Natural killer cell (primary cell): ENCODE measurements at regions not wholly inside any gene's neighbourhood (a gene's known extent, or its start where the extent isn't known, plus 50 kb on each side); places are given as distances from the start of the nearest gene placed in this dataset.
A peak's percentile ranks its signal among the peaks of the same experiment; 100 is the strongest.
"Not testable (repeated sequence)": the region's sequence is repeated elsewhere in the genome, so short reads cannot be mapped to it uniquely, and the experiment has no call there.

Source experiments
- ATAC-seq, 3 donors: fragments of 150-1000 bp in 2 of 3; fragments of 200-7000 bp in 1 of 3; cut with Tn5 transposase; 1 replicate in 1 of 3; 2 replicates in 2 of 3; pipeline ENCODE4 v1.10.0; 2021; ENCODE audit warnings: mild to moderate bottlenecking in 2 of 3, moderate library complexity in 2 of 3
- DNase-seq, 2 donors: peaks; one replicate each; pipeline versions ENCODE4 v3.0.0 to v3.0.0-alpha.2; 2013 to 2021; ENCODE audit warnings: mixed read lengths in 1 of 2
- H3K27ac ChIP-seq: one replicate; pipeline ENCODE4 v1.5.1; 2013; ENCODE audit warnings: mild to moderate bottlenecking, low read length
- H3K27me3 ChIP-seq: one replicate; pipeline ENCODE4 v1.6.1; 2013; ENCODE audit warnings: low read length; ENCODE audit not compliant: control insufficient read depth, insufficient read depth
- H3K36me3 ChIP-seq: one replicate; pipeline ENCODE4 v1.6.1; 2013; ENCODE audit warnings: low read length; ENCODE audit not compliant: control insufficient read depth, insufficient read depth
- H3K4me1 ChIP-seq: one replicate; pipeline ENCODE4 v1.6.1; 2013; ENCODE audit warnings: low read length; ENCODE audit not compliant: control insufficient read depth, insufficient read depth
- H3K4me3 ChIP-seq: one replicate; pipeline ENCODE4 v1.5.1; 2013; ENCODE audit warnings: low read length
- H3K9me3 ChIP-seq: one replicate; pipeline ENCODE4 v1.6.1; 2013; ENCODE audit warnings: low read length; ENCODE audit not compliant: control insufficient read depth, insufficient read depth
- H3K27ac Mint-ChIP-seq, 2 donors: one replicate each; pipeline ENCODE4 v1.8.0; 2022; ENCODE audit warnings: mild to moderate bottlenecking in 2 of 2, mixed read lengths in 2 of 2, moderate library complexity in 1 of 2
- H3K27me3 Mint-ChIP-seq, 2 donors: one replicate each; pipeline ENCODE4 v1.8.0; 2022; ENCODE audit warnings: low read depth in 2 of 2, mixed read lengths in 2 of 2
- H3K36me3 Mint-ChIP-seq: one replicate; pipeline ENCODE4 v1.8.0; 2022; ENCODE audit warnings: mixed read lengths
- H3K4me1 Mint-ChIP-seq, 2 donors: one replicate each; pipeline ENCODE4 v1.8.0; 2022; ENCODE audit warnings: mixed read lengths in 2 of 2
- H3K4me3 Mint-ChIP-seq: one replicate; pipeline ENCODE4 v1.8.0; 2022; ENCODE audit warnings: mild to moderate bottlenecking, moderate library complexity, mixed read lengths
- H3K9me3 Mint-ChIP-seq, 2 donors: one replicate each; pipeline ENCODE4 v1.8.0; 2022; ENCODE audit warnings: mixed read lengths in 2 of 2
- CTCF ChIP-seq: fragments of 200-600 bp; IDR thresholded peaks from one replicate; pipeline ENCODE4 v1.8.0; 2022; ENCODE audit warnings: antibody characterized with exemption
- WGBS: methylation state at CpG from one replicate; pipeline ENCODE4 v1.1.7; 2013; ENCODE audit warnings: missing lambda C conversion rate; ENCODE audit not compliant: insufficient coverage; 5-methylcytosine and 5-hydroxymethylcytosine counted together
- intact Hi-C: fragments of 100-400 bp; cut with micrococcal nuclease; formaldehyde crosslinking; loops from one replicate; pipeline ENCODE4 v1.14.2; 2022

GRCh38 chr4:121616449-121616848, 80.3 kb downstream of the ANXA5 start:
- peaks cover 0 to 11% of the 10 kb centered on the region in 2 donors for H3K27me3 Mint-ChIP-seq
- 85% methylated on average over 6 of the region's 6 CpGs for WGBS
- H3K36me3 Mint-ChIP-seq, H3K4me3 Mint-ChIP-seq, H3K27me3 ChIP-seq, H3K4me1 ChIP-seq, intact Hi-C loops, DNase-seq, H3K9me3 Mint-ChIP-seq, H3K4me1 Mint-ChIP-seq, H3K27ac Mint-ChIP-seq, H3K36me3 ChIP-seq, H3K4me3 ChIP-seq, H3K27ac ChIP-seq, H3K9me3 ChIP-seq, ATAC-seq: not testable (repeated sequence)

GRCh38 chr4:121614101-121614500, 82.7 kb downstream of the ANXA5 start:
- Mint-ChIP-seq H3K36me3 (no peaks in the 10 kb centered on the region), H3K27me3 (peaks cover 0 to 10% of the 10 kb centered on the region in 2 donors), H3K4me1 (no peaks in the 10 kb centered on the region), H3K27ac (no peak overlapping the region), H3K9me3 (peaks cover 0 to 3% of the 10 kb centered on the region in 2 donors), H3K4me3 (no peak overlapping the region)
- no peaks in the 10 kb centered on the region for H3K27me3 ChIP-seq
- no peaks in the 10 kb centered on the region for H3K4me1 ChIP-seq
- no peaks in the 10 kb centered on the region for H3K9me3 ChIP-seq
- H3K36me3 ChIP-seq, result no peaks in the 10 kb centered on the region
- DNase-seq, result no peak
- ATAC-seq, result peak in 1 of 3 donors; percentile 69
- no peak overlapping the region for H3K27ac ChIP-seq
- no peak for TF ChIP-seq CTCF
- intact Hi-C loops, result no loop called here
- no peak overlapping the region for H3K4me3 ChIP-seq

GRCh38 chr4:121599049-121599448, 97.7 kb downstream of the ANXA5 start:
- intact Hi-C loops, result no loop called here
- no peak for TF ChIP-seq CTCF
- Histone ChIP-seq H3K9me3 (no peaks in the 10 kb centered on the region), H3K27me3 (no peaks in the 10 kb centered on the region), H3K4me1 (no peaks in the 10 kb centered on the region), H3K36me3 (no peaks in the 10 kb centered on the region), H3K4me3 (no peak overlapping the region), H3K27ac (no peak overlapping the region)
- H3K27me3 Mint-ChIP-seq, result peaks cover 3 to 7% of the 10 kb centered on the region in 2 donors
- ATAC-seq (no peak), DNase-seq (no peak)
- peaks cover 0 to 3% of the 10 kb centered on the region in 2 donors for H3K9me3 Mint-ChIP-seq
- no peak overlapping the region for H3K27ac Mint-ChIP-seq
- H3K36me3 Mint-ChIP-seq, result no peaks in the 10 kb centered on the region
- WGBS, result 13% methylated on average over 3 of the region's 3 CpGs
- H3K4me1 Mint-ChIP-seq, result no peaks in the 10 kb centered on the region
- no peak overlapping the region for H3K4me3 Mint-ChIP-seq

GRCh38 chr4:121597346-121597934, 99.3 kb downstream of the ANXA5 start:
- no peak overlapping the region for H3K4me3 ChIP-seq
- 77% methylated on average over 2 of the region's 2 CpGs for WGBS
- Mint-ChIP-seq H3K9me3 (peaks cover 0 to 3% of the 10 kb centered on the region in 2 donors), H3K4me1 (no peaks in the 10 kb centered on the region), H3K4me3 (no peak overlapping the region), H3K27ac (no peak overlapping the region), H3K36me3 (no peaks in the 10 kb centered on the region), H3K27me3 (peaks cover 3 to 7% of the 10 kb centered on the region in 2 donors)
- no peak overlapping the region for H3K27ac ChIP-seq
- H3K9me3 ChIP-seq, result no peaks in the 10 kb centered on the region
- H3K27me3 ChIP-seq, result no peaks in the 10 kb centered on the region
- H3K36me3 ChIP-seq, result no peaks in the 10 kb centered on the region
- no peaks in the 10 kb centered on the region for H3K4me1 ChIP-seq
- TF ChIP-seq CTCF, result no peak
- no peak for ATAC-seq
- DNase-seq, result no peak
- intact Hi-C loops, result no loop called here
